ENCODE measurements at regions not wholly inside any gene's neighbourhood (a gene's known extent, or its start where the extent isn't known, plus 50 kb on each side); places are given as distances from the start of the nearest gene placed in this dataset.

- TF ChIP-seq EZH2 (IDR thresholded peaks at IDR 0.05; ENCODE audit: low read length, missing control alignments), result no peak
- no peak for TF ChIP-seq CTCF (conservative IDR thresholded peaks at IDR 0.05 in 1 of 2, IDR thresholded peaks at IDR 0.05 in 1 of 2; ENCODE audit: low read depth in 1 of 2, low read length in 2 of 2)
- no peaks in the 10 kb centered on the region for H3K4me1 ChIP-seq (ENCODE audit: control insufficient read depth, extremely low read depth, insufficient read depth, low read length)
- H4K20me1 ChIP-seq (ENCODE audit: control insufficient read depth, extremely low read depth, insufficient read depth, low read length), result no peaks in the 10 kb centered on the region
- no peaks in the 10 kb centered on the region for H3K27me3 ChIP-seq (ENCODE audit: control insufficient read depth, insufficient read depth, low read length)
- no peaks in the 10 kb centered on the region for H3K79me2 ChIP-seq (ENCODE audit: control insufficient read depth, insufficient read depth, low read length)
- H3K9me3 ChIP-seq (ENCODE audit: control insufficient read depth, insufficient read depth, low read depth, low read length), result no peaks in the 10 kb centered on the region
- DNase-seq (ENCODE audit: low read depth in 2 of 2), result peak in 1 of 2 donors; percentile 17
- H3K36me3 ChIP-seq (ENCODE audit: control insufficient read depth, insufficient read depth, low read length), result no peaks in the 10 kb centered on the region
- no peak overlapping the region for H3K4me3 ChIP-seq (replicated peaks in 1 of 4; ENCODE audit: control extremely low read depth in 1 of 4, insufficient read depth in 1 of 4, low read depth in 3 of 4, low read length in 4 of 4)
- no peak overlapping the region for H3K9ac ChIP-seq (ENCODE audit: insufficient read depth, low read length)
- no peak overlapping the region for H3K27ac ChIP-seq (ENCODE audit: insufficient read depth, low read length)
- no peak overlapping the region for H2AFZ ChIP-seq (ENCODE audit: low read length)
- H3K4me2 ChIP-seq (ENCODE audit: extremely low read depth, insufficient read depth, low read length), result no peak overlapping the region
These were observed 141.7 kb upstream of the SEMA3D start for GRCh38 chr7:85328456-85328998.

GRCh38 chr7:85324145-85324799 lies 137.4 kb upstream of the SEMA3D start:
- Histone ChIP-seq H3K4me2 (ENCODE audit: extremely low read depth, insufficient read depth, low read length) (no peak overlapping the region), H4K20me1 (ENCODE audit: control insufficient read depth, extremely low read depth, insufficient read depth, low read length) (no peaks in the 10 kb centered on the region), H2AFZ (ENCODE audit: low read length) (no peak overlapping the region), H3K9ac (ENCODE audit: insufficient read depth, low read length) (no peak overlapping the region), H3K79me2 (ENCODE audit: control insufficient read depth, insufficient read depth, low read length) (no peaks in the 10 kb centered on the region), H3K27me3 (ENCODE audit: control insufficient read depth, insufficient read depth, low read length) (no peaks in the 10 kb centered on the region), H3K4me1 (ENCODE audit: control insufficient read depth, extremely low read depth, insufficient read depth, low read length) (no peaks in the 10 kb centered on the region), H3K9me3 (ENCODE audit: control insufficient read depth, insufficient read depth, low read depth, low read length) (no peaks in the 10 kb centered on the region), H3K27ac (ENCODE audit: insufficient read depth, low read length) (no peak overlapping the region), H3K4me3 (replicated peaks in 1 of 4; ENCODE audit: control extremely low read depth in 1 of 4, insufficient read depth in 1 of 4, low read depth in 3 of 4, low read length in 4 of 4) (no peak overlapping the region), H3K36me3 (ENCODE audit: control insufficient read depth, insufficient read depth, low read length) (no peaks in the 10 kb centered on the region)
- no peak for TF ChIP-seq CTCF (conservative IDR thresholded peaks at IDR 0.05 in 1 of 2, IDR thresholded peaks at IDR 0.05 in 1 of 2; ENCODE audit: low read depth in 1 of 2, low read length in 2 of 2)
- no peak for TF ChIP-seq EZH2 (IDR thresholded peaks at IDR 0.05; ENCODE audit: low read length, missing control alignments)
- no peak for DNase-seq (ENCODE audit: low read depth in 2 of 2)

- Histone ChIP-seq H3K4me2 (ENCODE audit: extremely low read depth, insufficient read depth, low read length) (no peak overlapping the region), H3K4me3 (replicated peaks in 1 of 4; ENCODE audit: control extremely low read depth in 1 of 4, insufficient read depth in 1 of 4, low read depth in 3 of 4, low read length in 4 of 4) (no peak overlapping the region), H2AFZ (ENCODE audit: low read length) (no peak overlapping the region), H3K27ac (ENCODE audit: insufficient read depth, low read length) (no peak overlapping the region), H4K20me1 (ENCODE audit: control insufficient read depth, extremely low read depth, insufficient read depth, low read length) (no peaks in the 10 kb centered on the region), H3K9ac (ENCODE audit: insufficient read depth, low read length) (no peak overlapping the region), H3K79me2 (ENCODE audit: control insufficient read depth, insufficient read depth, low read length) (no peaks in the 10 kb centered on the region), H3K27me3 (ENCODE audit: control insufficient read depth, insufficient read depth, low read length) (no peaks in the 10 kb centered on the region), H3K36me3 (ENCODE audit: control insufficient read depth, insufficient read depth, low read length) (no peaks in the 10 kb centered on the region), H3K9me3 (ENCODE audit: control insufficient read depth, insufficient read depth, low read depth, low read length) (no peaks in the 10 kb centered on the region), H3K4me1 (ENCODE audit: control insufficient read depth, extremely low read depth, insufficient read depth, low read length) (no peaks in the 10 kb centered on the region)
- TF ChIP-seq EZH2 (IDR thresholded peaks at IDR 0.05; ENCODE audit: low read length, missing control alignments) (no peak), CTCF (conservative IDR thresholded peaks at IDR 0.05 in 1 of 2, IDR thresholded peaks at IDR 0.05 in 1 of 2; ENCODE audit: low read depth in 1 of 2, low read length in 2 of 2) (no peak)
- DNase-seq (ENCODE audit: low read depth in 2 of 2), result no peak
These were observed 135.4 kb upstream of the SEMA3D start for GRCh38 chr7:85322252-85322651.
